PC-9 (cell line): ENCODE measurements at regions not wholly inside any gene's neighbourhood (a gene's known extent, or its start where the extent isn't known, plus 50 kb on each side); places are given as distances from the start of the nearest gene placed in this dataset.

Source experiments
- EZH2 ChIP-seq: fragments of 200-600 bp; sonication (generic); IDR thresholded peaks from 2 replicates; pipeline ENCODE4 v1.8.0; 2017; ENCODE audit warnings: antibody characterized with exemption, low read depth
- TF ChIP-seq, protein P1 (sequence below): fragments of 200-600 bp; sonication (generic); conservative IDR thresholded peaks from 2 replicates; pipeline ENCODE4 v1.6.1; 2017; ENCODE audit warnings: mixed run types, antibody characterized with exemption, mild to moderate bottlenecking, moderate library complexity

DNA sequence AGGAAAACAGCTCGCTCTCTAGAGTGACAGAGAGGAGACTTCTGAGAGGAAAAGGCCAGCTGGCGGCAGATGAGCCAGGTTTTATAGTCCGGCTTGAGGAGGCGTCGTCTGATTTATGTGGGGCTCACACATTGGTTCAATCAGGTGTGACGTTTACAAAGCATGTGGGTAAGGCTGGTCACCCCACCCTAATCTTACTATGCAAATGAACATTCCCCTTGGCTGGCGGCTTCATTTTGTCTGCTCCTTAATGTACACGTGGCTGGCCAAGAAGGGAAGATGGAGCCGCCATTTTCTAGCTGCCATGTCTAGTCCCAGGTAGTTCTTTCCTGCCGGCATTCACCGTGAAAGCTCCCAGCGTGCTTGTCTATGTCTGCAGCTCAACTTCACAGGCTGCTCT lies 299.1 kb upstream of the SPRED2 start:
- TF ChIP-seq EZH2, result no peak
- TF ChIP-seq, protein P1, sequence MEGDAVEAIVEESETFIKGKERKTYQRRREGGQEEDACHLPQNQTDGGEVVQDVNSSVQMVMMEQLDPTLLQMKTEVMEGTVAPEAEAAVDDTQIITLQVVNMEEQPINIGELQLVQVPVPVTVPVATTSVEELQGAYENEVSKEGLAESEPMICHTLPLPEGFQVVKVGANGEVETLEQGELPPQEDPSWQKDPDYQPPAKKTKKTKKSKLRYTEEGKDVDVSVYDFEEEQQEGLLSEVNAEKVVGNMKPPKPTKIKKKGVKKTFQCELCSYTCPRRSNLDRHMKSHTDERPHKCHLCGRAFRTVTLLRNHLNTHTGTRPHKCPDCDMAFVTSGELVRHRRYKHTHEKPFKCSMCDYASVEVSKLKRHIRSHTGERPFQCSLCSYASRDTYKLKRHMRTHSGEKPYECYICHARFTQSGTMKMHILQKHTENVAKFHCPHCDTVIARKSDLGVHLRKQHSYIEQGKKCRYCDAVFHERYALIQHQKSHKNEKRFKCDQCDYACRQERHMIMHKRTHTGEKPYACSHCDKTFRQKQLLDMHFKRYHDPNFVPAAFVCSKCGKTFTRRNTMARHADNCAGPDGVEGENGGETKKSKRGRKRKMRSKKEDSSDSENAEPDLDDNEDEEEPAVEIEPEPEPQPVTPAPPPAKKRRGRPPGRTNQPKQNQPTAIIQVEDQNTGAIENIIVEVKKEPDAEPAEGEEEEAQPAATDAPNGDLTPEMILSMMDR, result no peak
